GM21381 (cell line): ENCODE measurements at regions not wholly inside any gene's neighbourhood (a gene's known extent, or its start where the extent isn't known, plus 50 kb on each side); places are given as distances from the start of the nearest gene placed in this dataset.
"Not testable (repeated sequence)": the region's sequence is repeated elsewhere in the genome, so short reads cannot be mapped to it uniquely, and the experiment has no call there.

Experiments used
- ATAC-seq: cut with Tn5 transposase; IDR thresholded peaks from one replicate; pipeline ENCODE4 v1.9.1; 2021; ENCODE audit warnings: mild to moderate bottlenecking, moderate library complexity; ENCODE audit not compliant: unreplicated experiment

GRCh38 chr3:23701716-23702597, 103.8 kb upstream of the UBE2E1 start:
- no peak for ATAC-seq

- no peak for ATAC-seq
Observed at GRCh38 chr3:23704298-23704697, 101.5 kb upstream of the UBE2E1 start.

GRCh38 chr3:23706111-23706510, 99.6 kb upstream of the UBE2E1 start:
- no peak for ATAC-seq

GRCh38 chr3:23709987-23710386, 95.8 kb upstream of the UBE2E1 start:
- ATAC-seq, result no peak

- ATAC-seq, result no peak
Observed at GRCh38 chr3:23710555-23710954, 95.2 kb upstream of the UBE2E1 start.

- peak; percentile 89 for ATAC-seq
Observed at GRCh38 chr3:23711916-23712494, 93.8 kb upstream of the UBE2E1 start.

GRCh38 chr3:23712656-23713559, 92.8 kb upstream of the UBE2E1 start:
- ATAC-seq, result no peak

- no peak for ATAC-seq
Observed at GRCh38 chr3:23713641-23714040, 92.1 kb upstream of the UBE2E1 start.

GRCh38 chr3:23720059-23720458, 85.7 kb upstream of the UBE2E1 start:
- ATAC-seq, result no peak

GRCh38 chr3:23720885-23721284, 84.9 kb upstream of the UBE2E1 start:
- ATAC-seq, result no peak

GRCh38 chr3:23723141-23723540, 82.6 kb upstream of the UBE2E1 start:
- no peak for ATAC-seq

GRCh38 chr3:23723930-23724329, 81.8 kb upstream of the UBE2E1 start:
- ATAC-seq, result peak; percentile 53

GRCh38 chr3:23726811-23727548, 78.8 kb upstream of the UBE2E1 start:
- ATAC-seq, result peak; percentile 75

GRCh38 chr3:23728601-23729117, 77.1 kb upstream of the UBE2E1 start:
- no peak for ATAC-seq

GRCh38 chr3:23729362-23729761, 76.4 kb upstream of the UBE2E1 start:
- ATAC-seq, result not testable (repeated sequence)

- ATAC-seq, result no peak
Observed at GRCh38 chr3:23734481-23734880, 71.3 kb upstream of the UBE2E1 start.

GRCh38 chr3:23735062-23735461, 70.7 kb upstream of the UBE2E1 start:
- ATAC-seq, result no peak

- ATAC-seq, result no peak
Observed at GRCh38 chr3:23735535-23736326, 70.0 kb upstream of the UBE2E1 start.

GRCh38 chr3:23738944-23739343, 66.8 kb upstream of the UBE2E1 start:
- ATAC-seq, result no peak

- no peak for ATAC-seq
Observed at GRCh38 chr3:23739536-23739935, 66.2 kb upstream of the UBE2E1 start.
